ENCODE measurements at regions not wholly inside any gene's neighbourhood (a gene's known extent, or its start where the extent isn't known, plus 50 kb on each side); places are given as distances from the start of the nearest gene placed in this dataset.
"Not testable (repeated sequence)": the region's sequence is repeated elsewhere in the genome, so short reads cannot be mapped to it uniquely, and the experiment has no call there.

DNA sequence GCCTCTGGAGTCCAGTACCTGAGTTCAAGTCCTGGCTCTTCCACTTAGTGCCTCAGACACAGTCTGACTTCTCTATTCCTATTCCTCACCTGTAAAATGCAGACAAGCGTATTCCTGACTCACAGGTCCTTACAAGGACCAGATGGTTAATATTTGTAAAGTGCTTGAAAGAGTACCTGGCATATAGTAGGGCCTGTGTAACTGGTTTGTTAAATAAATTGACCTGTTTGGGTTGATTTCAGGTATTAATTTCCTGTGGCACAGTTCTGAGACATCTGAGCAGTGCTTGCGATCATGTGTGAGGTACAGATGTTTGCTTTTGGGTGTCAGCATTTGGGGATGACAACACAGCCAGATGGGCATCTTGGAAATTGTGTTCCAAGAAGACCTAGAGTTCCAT, 127.5 kb downstream of the APIP start:
- Mint-ChIP-seq H3K4me1 (no peaks in the 10 kb centered on the region), H3K4me3 (no peak overlapping the region), H3K27ac (no peak overlapping the region), H3K27me3 (ENCODE audit: low read depth) (no peaks in the 10 kb centered on the region), H3K36me3 (ENCODE audit: low read depth) (peaks cover 39% of the 10 kb centered on the region), H3K9me3 (peaks cover 5% of the 10 kb centered on the region)
- TF ChIP-seq, protein P1, sequence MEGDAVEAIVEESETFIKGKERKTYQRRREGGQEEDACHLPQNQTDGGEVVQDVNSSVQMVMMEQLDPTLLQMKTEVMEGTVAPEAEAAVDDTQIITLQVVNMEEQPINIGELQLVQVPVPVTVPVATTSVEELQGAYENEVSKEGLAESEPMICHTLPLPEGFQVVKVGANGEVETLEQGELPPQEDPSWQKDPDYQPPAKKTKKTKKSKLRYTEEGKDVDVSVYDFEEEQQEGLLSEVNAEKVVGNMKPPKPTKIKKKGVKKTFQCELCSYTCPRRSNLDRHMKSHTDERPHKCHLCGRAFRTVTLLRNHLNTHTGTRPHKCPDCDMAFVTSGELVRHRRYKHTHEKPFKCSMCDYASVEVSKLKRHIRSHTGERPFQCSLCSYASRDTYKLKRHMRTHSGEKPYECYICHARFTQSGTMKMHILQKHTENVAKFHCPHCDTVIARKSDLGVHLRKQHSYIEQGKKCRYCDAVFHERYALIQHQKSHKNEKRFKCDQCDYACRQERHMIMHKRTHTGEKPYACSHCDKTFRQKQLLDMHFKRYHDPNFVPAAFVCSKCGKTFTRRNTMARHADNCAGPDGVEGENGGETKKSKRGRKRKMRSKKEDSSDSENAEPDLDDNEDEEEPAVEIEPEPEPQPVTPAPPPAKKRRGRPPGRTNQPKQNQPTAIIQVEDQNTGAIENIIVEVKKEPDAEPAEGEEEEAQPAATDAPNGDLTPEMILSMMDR (IDR thresholded peaks at IDR 0.05; ENCODE audit: unreplicated experiment in 3 of 3) = no peak

DNA sequence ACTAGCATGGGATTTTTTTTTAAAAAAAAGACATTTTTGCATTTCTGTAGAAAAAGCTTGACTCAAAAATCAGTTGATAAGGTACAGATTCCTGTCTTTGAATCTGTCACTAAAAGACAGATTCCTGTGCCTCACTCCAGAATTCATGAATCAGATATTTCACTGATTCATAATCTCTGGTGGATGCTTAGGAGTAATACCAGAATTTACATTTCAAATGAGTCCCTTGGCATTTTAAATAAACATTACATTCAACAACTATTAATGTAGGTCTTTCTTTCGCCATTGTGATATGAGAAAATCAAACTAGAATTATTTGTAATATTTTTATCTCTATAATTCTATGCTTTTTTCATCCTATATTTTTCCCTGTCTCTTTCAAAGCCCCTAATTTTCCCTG, 128.3 kb downstream of the APIP start:
- peaks cover 5% of the 10 kb centered on the region for H3K9me3 Mint-ChIP-seq
- TF ChIP-seq, protein P1 (IDR thresholded peaks at IDR 0.05; ENCODE audit: unreplicated experiment in 3 of 3) = no peak
- H3K27ac Mint-ChIP-seq = no peak overlapping the region
- peaks cover 44% of the 10 kb centered on the region for H3K36me3 Mint-ChIP-seq (ENCODE audit: low read depth)
- no peaks in the 10 kb centered on the region for H3K4me1 Mint-ChIP-seq
- no peaks in the 10 kb centered on the region for H3K27me3 Mint-ChIP-seq (ENCODE audit: low read depth)
- H3K4me3 Mint-ChIP-seq = no peak overlapping the region

DNA sequence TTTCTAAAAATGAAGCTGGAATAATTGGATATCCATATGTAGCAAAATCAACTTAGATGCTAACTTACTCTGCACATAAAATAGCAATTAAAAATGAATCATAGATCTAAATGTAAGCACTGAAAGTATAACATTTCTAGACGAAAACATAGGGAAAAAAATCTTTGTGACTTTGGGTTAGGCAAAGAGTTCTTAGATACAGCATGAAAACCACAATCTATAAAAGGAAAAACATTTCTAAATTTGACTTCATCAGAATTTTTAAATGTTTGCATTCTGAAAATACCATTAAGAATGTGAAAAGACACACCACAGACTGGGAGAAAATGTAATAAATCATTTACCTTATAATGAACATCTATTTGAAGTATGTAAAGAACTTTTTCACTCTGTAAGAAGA, 128.8 kb downstream of the APIP start:
- Mint-ChIP-seq H3K4me3 (no peak overlapping the region), H3K27ac (no peak overlapping the region), H3K36me3 (ENCODE audit: low read depth) (peaks cover 45% of the 10 kb centered on the region), H3K4me1 (no peaks in the 10 kb centered on the region), H3K9me3 (peaks cover 5% of the 10 kb centered on the region), H3K27me3 (ENCODE audit: low read depth) (no peaks in the 10 kb centered on the region)
- TF ChIP-seq, protein P1 (IDR thresholded peaks at IDR 0.05; ENCODE audit: unreplicated experiment in 3 of 3) = no peak

DNA sequence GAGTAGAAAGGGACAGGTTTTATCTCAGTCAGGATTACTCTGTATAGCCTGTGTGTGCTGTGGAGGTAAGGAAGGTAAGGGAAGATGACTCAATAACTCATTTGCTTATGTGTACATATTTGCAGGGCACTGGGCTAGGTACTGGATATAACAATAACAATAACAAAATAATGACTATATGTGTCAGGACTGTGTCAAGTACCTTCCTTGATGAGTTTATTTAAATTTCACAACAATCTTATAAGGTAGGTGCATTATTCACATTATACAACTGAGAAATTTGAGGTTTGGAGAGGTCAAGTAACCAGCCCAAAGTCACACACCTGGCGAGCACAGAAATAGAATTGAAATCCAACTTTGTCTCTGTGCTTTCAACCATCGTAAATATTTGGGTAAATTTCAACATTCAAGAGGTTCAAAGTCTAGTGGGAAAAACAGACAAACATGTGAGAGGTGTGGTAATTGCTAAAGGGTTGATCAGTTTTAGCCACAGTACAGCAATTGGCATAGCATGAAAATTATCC, 131.8 kb downstream of the APIP start:
- H3K27ac Mint-ChIP-seq = no peak overlapping the region
- H3K4me3 Mint-ChIP-seq = no peak overlapping the region
- TF ChIP-seq, protein P1 (IDR thresholded peaks at IDR 0.05; ENCODE audit: unreplicated experiment in 3 of 3) = no peak
- H3K4me1 Mint-ChIP-seq = no peaks in the 10 kb centered on the region
- H3K9me3 Mint-ChIP-seq = peaks cover 17% of the 10 kb centered on the region
- H3K27me3 Mint-ChIP-seq (ENCODE audit: low read depth) = no peaks in the 10 kb centered on the region
- H3K36me3 Mint-ChIP-seq (ENCODE audit: low read depth) = peaks cover 50% of the 10 kb centered on the region

DNA sequence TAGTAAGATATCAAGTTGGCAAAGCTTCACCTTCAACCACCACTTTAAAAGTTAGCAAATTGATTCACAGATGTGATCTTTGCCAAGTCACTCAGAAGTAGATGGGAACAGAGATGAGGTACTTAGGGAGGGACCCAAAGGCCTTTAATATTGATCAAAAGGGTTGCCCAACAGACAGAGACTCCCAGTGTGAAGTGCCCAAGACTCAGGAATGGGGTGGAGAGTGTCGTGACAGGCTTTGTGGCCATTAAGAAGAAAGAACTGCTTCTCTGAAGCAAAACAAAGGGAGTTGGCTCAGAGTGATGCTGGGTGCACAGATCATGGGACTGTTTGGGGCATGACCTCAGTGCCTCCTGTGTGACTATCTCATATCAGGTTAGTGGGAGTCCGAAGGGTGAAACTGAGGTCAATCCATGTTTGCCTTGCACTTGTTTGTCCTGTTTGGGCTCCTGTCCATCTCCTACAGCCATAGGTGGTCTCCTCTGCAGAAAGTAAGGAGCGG, 132.3 kb downstream of the APIP start:
- no peaks in the 10 kb centered on the region for H3K4me1 Mint-ChIP-seq
- no peaks in the 10 kb centered on the region for H3K27me3 Mint-ChIP-seq (ENCODE audit: low read depth)
- H3K9me3 Mint-ChIP-seq = peaks cover 20% of the 10 kb centered on the region
- no peak overlapping the region for H3K4me3 Mint-ChIP-seq
- peaks cover 50% of the 10 kb centered on the region for H3K36me3 Mint-ChIP-seq (ENCODE audit: low read depth)
- H3K27ac Mint-ChIP-seq = no peak overlapping the region
- TF ChIP-seq, protein P1 (IDR thresholded peaks at IDR 0.05; ENCODE audit: unreplicated experiment in 3 of 3) = no peak

DNA sequence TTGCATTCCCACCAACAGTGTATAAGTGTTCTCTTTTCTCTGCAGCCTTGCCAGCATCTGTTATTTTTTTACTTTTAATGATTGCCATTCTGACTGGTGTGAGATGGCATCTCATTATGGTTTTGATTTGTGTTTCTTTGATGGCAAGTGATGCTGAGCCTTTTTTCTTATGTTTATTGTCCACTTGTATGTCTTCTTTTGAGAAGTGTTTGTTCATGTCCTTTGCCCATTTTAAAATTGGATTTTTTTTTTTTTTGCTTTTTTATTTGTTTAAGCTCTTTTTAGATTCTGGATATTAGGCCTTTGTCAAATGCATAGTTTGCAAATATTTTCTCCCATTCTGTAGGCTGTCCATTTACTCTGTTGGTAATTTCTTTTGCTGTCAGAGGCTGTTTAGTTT, 134.4 kb downstream of the APIP start:
- not testable (repeated sequence) for H3K27me3 Mint-ChIP-seq (ENCODE audit: low read depth); H3K4me1 Mint-ChIP-seq; H3K27ac Mint-ChIP-seq; H3K4me3 Mint-ChIP-seq
- Mint-ChIP-seq H3K36me3 (ENCODE audit: low read depth) (peaks cover 60% of the 10 kb centered on the region), H3K9me3 (peaks cover 28% of the 10 kb centered on the region)

All from nephron (organoid).